Caco-2 (cell line): ENCODE measurements at regions not wholly inside any gene's neighbourhood (a gene's known extent, or its start where the extent isn't known, plus 50 kb on each side); places are given as distances from the start of the nearest gene placed in this dataset.

Experiments used
- BruUV-seq: library from RNA; stranded (reverse); fragments of 400-500 nt; replicated peaks from 2 replicates; lab custom pipeline; 2021; lab: Mats Ljungman, UMichigan
- CTCF ChIA-PET: fragments of 300-600 bp; sonication (Branson Sonifier 250); formaldehyde crosslinking; loops from one replicate; lab custom pipeline; 2022; ENCODE audit warnings: antibody characterized with exemption; lab: Charles Lee
- POLR2A ChIA-PET: fragments of 300-600 bp; sonication (Branson Sonifier 250); formaldehyde crosslinking; loops from one replicate; lab custom pipeline; 2022; ENCODE audit warnings: antibody characterized with exemption; lab: Charles Lee
- DNase-seq, 2 experiments: peaks; one replicate each; pipeline versions ENCODE4 v3.0.0 to v3.0.0-alpha.2; 2020 to 2022
- H3K27me3 ChIP-seq: replicated peaks from 2 replicates; pipeline ENCODE4 v1.6.0; 2011; ENCODE audit warnings: low read length; ENCODE audit not compliant: control insufficient read depth, insufficient read depth
- H3K36me3 ChIP-seq: 2 replicates; pipeline ENCODE4 v1.5.1; 2011; ENCODE audit warnings: low read length; ENCODE audit not compliant: control insufficient read depth, insufficient read depth
- H3K4me1 ChIP-seq: fragments of 250-450 bp; sonication (Bioruptor Pico); 2 replicates; pipeline ENCODE4 v1.5.1; 2020; ENCODE audit warnings: mild to moderate bottlenecking
- H3K4me3 ChIP-seq: 2 replicates; pipeline ENCODE4 v1.5.1; 2011; ENCODE audit warnings: low read depth, mild to moderate bottlenecking, control low read depth, low read length
- H3K9me3 ChIP-seq: fragments of 250-450 bp; sonication (Bioruptor Pico); 2 replicates; pipeline ENCODE4 v1.5.1; 2020; ENCODE audit warnings: mild to moderate bottlenecking, moderate library complexity
- H3K27ac Mint-ChIP-seq: one replicate; pipeline ENCODE4 v1.8.0; 2022; ENCODE audit warnings: mixed read lengths; ENCODE audit not compliant: unreplicated experiment
- H3K27me3 Mint-ChIP-seq: one replicate; pipeline ENCODE4 v1.8.0; 2022; ENCODE audit warnings: mixed read lengths; ENCODE audit not compliant: insufficient read depth, unreplicated experiment
- H3K36me3 Mint-ChIP-seq: one replicate; pipeline ENCODE4 v1.8.0; 2022; ENCODE audit warnings: mild to moderate bottlenecking, mixed read lengths; ENCODE audit not compliant: insufficient read depth, unreplicated experiment
- H3K4me1 Mint-ChIP-seq: one replicate; pipeline ENCODE4 v1.8.0; 2022; ENCODE audit warnings: low read depth, mixed read lengths; ENCODE audit not compliant: unreplicated experiment
- H3K4me3 Mint-ChIP-seq: one replicate; pipeline ENCODE4 v1.8.0; 2022; ENCODE audit warnings: mild to moderate bottlenecking, moderate library complexity, mixed read lengths; ENCODE audit not compliant: unreplicated experiment
- H3K9me3 Mint-ChIP-seq: one replicate; pipeline ENCODE4 v1.8.0; 2022; ENCODE audit warnings: mixed read lengths; ENCODE audit not compliant: unreplicated experiment
- intact Hi-C: fragments of 100-400 bp; cut with micrococcal nuclease; formaldehyde crosslinking; loops from one replicate; pipeline ENCODE4 v1.10.0; 2022; ENCODE audit not compliant: unreplicated experiment
- TF ChIP-seq, protein P1 (sequence below), 2 experiments: fragments of 200-600 bp in 1 of 2; IDR thresholded peaks; 1 replicate in 1 of 2; 2 replicates in 1 of 2; pipeline versions ENCODE4 v1.5.1 to v1.8.0; 2011 to 2022; ENCODE audit warnings: antibody characterized with exemption in 1 of 2, control low read depth in 1 of 2, inconsistent platforms in 1 of 2, low read depth in 1 of 2, low read length in 1 of 2, mild to moderate bottlenecking in 1 of 2, moderate library complexity in 1 of 2; ENCODE audit not compliant: insufficient read depth in 1 of 2, severe bottlenecking in 1 of 2, unreplicated experiment in 1 of 2

DNA sequence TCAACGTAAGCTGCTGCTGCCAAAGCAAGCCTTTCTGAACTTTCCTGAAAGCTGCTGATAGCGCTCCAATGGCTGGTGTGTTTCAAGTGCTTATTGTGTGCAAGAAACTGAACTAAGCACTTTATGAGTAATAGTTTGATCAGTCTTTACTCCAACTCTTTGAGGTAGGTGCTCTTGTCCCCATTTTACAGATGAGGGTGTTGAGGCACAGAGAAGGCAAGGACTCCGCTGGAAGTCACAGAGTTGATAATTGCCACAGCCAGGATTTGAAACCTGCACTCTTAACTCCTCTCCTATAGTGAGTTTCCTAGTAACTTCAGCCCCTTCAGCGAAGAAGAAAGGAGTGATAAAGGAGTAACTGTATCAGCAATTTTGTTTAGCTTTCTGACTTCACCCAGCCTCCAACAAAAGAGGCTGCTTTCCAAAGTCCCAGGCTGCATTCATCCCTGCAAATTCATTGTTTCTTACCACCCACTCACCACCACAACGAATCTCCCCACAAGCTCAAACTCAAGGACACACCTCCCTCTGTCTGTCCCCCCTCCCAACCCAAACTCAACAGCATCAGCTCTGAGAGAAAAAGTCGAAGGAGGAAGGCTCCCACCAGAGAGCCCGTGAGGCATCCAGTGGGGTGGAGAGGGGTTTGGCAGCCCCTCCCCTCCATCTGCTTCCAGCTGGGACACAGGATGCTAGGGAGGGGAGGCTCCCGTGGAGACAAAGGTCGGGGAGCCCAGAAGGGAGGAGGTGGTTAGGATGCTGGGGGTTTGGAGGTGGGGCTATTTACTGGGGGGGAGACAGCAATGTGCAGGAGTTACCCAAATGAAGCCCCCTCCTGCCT lies 139.6 kb downstream of the NAV1 start:
- Histone ChIP-seq H3K4me3 (no peak overlapping the region), H3K4me1 (no peaks in the 10 kb centered on the region), H3K9me3 (no peaks in the 10 kb centered on the region), H3K36me3 (no peaks in the 10 kb centered on the region), H3K27me3 (no peaks in the 10 kb centered on the region)
- intact Hi-C loops: no loop called here
- Mint-ChIP-seq H3K27ac (no peak overlapping the region), H3K36me3 (no peaks in the 10 kb centered on the region), H3K27me3 (peaks cover 16% of the 10 kb centered on the region), H3K4me3 (no peak overlapping the region), H3K9me3 (no peaks in the 10 kb centered on the region), H3K4me1 (no peaks in the 10 kb centered on the region)
- TF ChIP-seq, protein P1, sequence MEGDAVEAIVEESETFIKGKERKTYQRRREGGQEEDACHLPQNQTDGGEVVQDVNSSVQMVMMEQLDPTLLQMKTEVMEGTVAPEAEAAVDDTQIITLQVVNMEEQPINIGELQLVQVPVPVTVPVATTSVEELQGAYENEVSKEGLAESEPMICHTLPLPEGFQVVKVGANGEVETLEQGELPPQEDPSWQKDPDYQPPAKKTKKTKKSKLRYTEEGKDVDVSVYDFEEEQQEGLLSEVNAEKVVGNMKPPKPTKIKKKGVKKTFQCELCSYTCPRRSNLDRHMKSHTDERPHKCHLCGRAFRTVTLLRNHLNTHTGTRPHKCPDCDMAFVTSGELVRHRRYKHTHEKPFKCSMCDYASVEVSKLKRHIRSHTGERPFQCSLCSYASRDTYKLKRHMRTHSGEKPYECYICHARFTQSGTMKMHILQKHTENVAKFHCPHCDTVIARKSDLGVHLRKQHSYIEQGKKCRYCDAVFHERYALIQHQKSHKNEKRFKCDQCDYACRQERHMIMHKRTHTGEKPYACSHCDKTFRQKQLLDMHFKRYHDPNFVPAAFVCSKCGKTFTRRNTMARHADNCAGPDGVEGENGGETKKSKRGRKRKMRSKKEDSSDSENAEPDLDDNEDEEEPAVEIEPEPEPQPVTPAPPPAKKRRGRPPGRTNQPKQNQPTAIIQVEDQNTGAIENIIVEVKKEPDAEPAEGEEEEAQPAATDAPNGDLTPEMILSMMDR (IDR thresholded peaks at IDR 0.05; ENCODE audit: insufficient read depth in 1 of 2, low read depth in 1 of 2, low read length in 1 of 2, severe bottlenecking in 1 of 2, unreplicated experiment in 1 of 2): no peak
- POLR2A ChIA-PET: no interaction called here
- DNase-seq: no peak
- CTCF ChIA-PET: no interaction called here
- BruUV-seq: no TSS peak

DNA sequence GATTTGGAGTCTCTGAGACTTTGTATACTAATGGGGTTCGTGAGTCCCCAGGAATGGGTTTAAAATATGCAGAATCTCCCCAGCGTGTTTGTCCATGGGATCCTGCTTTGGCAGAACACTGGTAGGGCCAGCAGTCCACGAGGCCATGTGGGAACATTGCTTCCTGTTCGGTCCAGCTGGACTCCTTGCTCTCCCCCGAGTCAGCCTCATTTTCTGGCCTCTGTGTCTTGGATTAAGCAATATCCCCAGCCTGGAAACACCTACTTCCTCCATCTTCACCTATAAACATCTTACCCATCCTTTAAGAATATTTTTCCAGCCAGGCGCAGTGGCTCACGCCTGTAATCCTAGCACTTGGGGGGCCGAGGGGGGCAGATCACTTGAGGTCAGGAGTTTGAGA lies 142.4 kb downstream of the NAV1 start:
- H3K9me3 ChIP-seq: no peaks in the 10 kb centered on the region
- no peak overlapping the region for H3K4me3 ChIP-seq
- Mint-ChIP-seq H3K27ac (no peak overlapping the region), H3K9me3 (no peaks in the 10 kb centered on the region), H3K36me3 (no peaks in the 10 kb centered on the region), H3K4me3 (no peak overlapping the region), H3K4me1 (no peaks in the 10 kb centered on the region), H3K27me3 (peaks cover 16% of the 10 kb centered on the region)
- no peak for DNase-seq
- no TSS peak for BruUV-seq
- H3K4me1 ChIP-seq: no peaks in the 10 kb centered on the region
- TF ChIP-seq, protein P1 (IDR thresholded peaks at IDR 0.05; ENCODE audit: insufficient read depth in 1 of 2, low read depth in 1 of 2, low read length in 1 of 2, severe bottlenecking in 1 of 2, unreplicated experiment in 1 of 2): no peak
- no peaks in the 10 kb centered on the region for H3K36me3 ChIP-seq
- H3K27me3 ChIP-seq: no peaks in the 10 kb centered on the region
- intact Hi-C loops: no loop called here
- POLR2A ChIA-PET: no interaction called here
- CTCF ChIA-PET: no interaction called here

DNA sequence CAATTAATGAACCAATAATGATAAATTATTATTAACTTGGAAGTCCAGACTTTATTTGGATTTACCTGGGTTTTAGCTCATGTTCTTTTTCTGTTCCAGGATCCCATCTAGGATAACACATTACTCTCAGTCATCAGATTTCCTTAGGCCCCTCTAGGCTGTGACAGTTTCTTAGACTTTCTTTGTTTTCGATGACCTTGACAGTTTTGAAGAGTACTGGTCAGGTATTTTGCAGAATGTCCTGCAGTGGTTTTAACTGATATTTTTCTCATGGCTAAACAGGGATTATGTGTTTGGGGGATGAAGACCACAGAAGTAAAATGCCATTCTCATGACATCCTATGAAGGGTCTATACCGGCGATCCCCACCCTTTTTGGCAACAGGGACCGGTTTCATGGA lies 144.0 kb downstream of the NAV1 start:
- peaks cover 16% of the 10 kb centered on the region for H3K27me3 Mint-ChIP-seq
- Histone ChIP-seq H3K4me3 (no peak overlapping the region), H3K36me3 (no peaks in the 10 kb centered on the region), H3K4me1 (no peaks in the 10 kb centered on the region), H3K9me3 (no peaks in the 10 kb centered on the region), H3K27me3 (no peaks in the 10 kb centered on the region)
- TF ChIP-seq, protein P1 (IDR thresholded peaks at IDR 0.05; ENCODE audit: insufficient read depth in 1 of 2, low read depth in 1 of 2, low read length in 1 of 2, severe bottlenecking in 1 of 2, unreplicated experiment in 1 of 2): no peak
- no TSS peak for BruUV-seq
- H3K9me3 Mint-ChIP-seq: no peaks in the 10 kb centered on the region
- ChIA-PET POLR2A (no interaction called here), CTCF (no interaction called here)
- no peak overlapping the region for H3K27ac Mint-ChIP-seq
- DNase-seq: no peak
- no peak overlapping the region for H3K4me3 Mint-ChIP-seq
- no peaks in the 10 kb centered on the region for H3K36me3 Mint-ChIP-seq
- no peaks in the 10 kb centered on the region for H3K4me1 Mint-ChIP-seq
- intact Hi-C loops: no loop called here
